ENCODE measurements at regions not wholly inside any gene's neighbourhood (a gene's known extent, or its start where the extent isn't known, plus 50 kb on each side); places are given as distances from the start of the nearest gene placed in this dataset.

GRCh38 chr21:16870103-16870502 is 642.7 kb upstream of the CXADR start:
- DNase-seq, result no peak

- DNase-seq, result no peak
Observed at GRCh38 chr21:16872616-16873015, 640.2 kb upstream of the CXADR start.

GRCh38 chr21:16873176-16873575 is 639.7 kb upstream of the CXADR start:
- DNase-seq, result no peak

GRCh38 chr21:16873596-16873995 is 639.2 kb upstream of the CXADR start:
- DNase-seq, result no peak

GRCh38 chr21:16879479-16879878 is 633.4 kb upstream of the CXADR start:
- DNase-seq, result no peak

- no peak for DNase-seq
Observed at GRCh38 chr21:16891821-16892220, 621.0 kb upstream of the CXADR start.

GRCh38 chr21:16900685-16901084 is 612.2 kb upstream of the CXADR start:
- DNase-seq, result no peak

- no peak for DNase-seq
Observed at GRCh38 chr21:16908077-16908476, 604.8 kb upstream of the CXADR start.

GRCh38 chr21:16910435-16911165 is 602.2 kb upstream of the CXADR start:
- DNase-seq, result no peak

- DNase-seq, result no peak
Observed at GRCh38 chr21:16911166-16911607, 601.7 kb upstream of the CXADR start.

GRCh38 chr21:16912075-16912474 is 600.8 kb upstream of the CXADR start:
- DNase-seq, result no peak

GRCh38 chr21:16913010-16913409 is 599.8 kb upstream of the CXADR start:
- DNase-seq, result no peak

- DNase-seq, result no peak
Observed at GRCh38 chr21:16928439-16928838, 584.4 kb upstream of the CXADR start.

- DNase-seq, result no peak
Observed at GRCh38 chr21:16932314-16932713, 580.5 kb upstream of the CXADR start.

GRCh38 chr21:16942703-16943102 is 570.1 kb upstream of the CXADR start:
- no peak for DNase-seq

GRCh38 chr21:16943231-16943630 is 569.6 kb upstream of the CXADR start:
- DNase-seq, result no peak

- DNase-seq, result no peak
Observed at GRCh38 chr21:16945580-16945979, 567.3 kb upstream of the CXADR start.

- DNase-seq, result no peak
Observed at GRCh38 chr21:16956824-16957223, 556.0 kb upstream of the CXADR start.

- DNase-seq, result no peak
Observed at GRCh38 chr21:16965424-16965823, 547.4 kb upstream of the CXADR start.

- DNase-seq, result no peak
Observed at GRCh38 chr21:16968436-16968835, 544.4 kb upstream of the CXADR start.

GRCh38 chr21:16969636-16970035 is 543.2 kb upstream of the CXADR start:
- no peak for DNase-seq

- no peak for DNase-seq
Observed at GRCh38 chr21:16974060-16974459, 538.8 kb upstream of the CXADR start.

- no peak for DNase-seq
Observed at GRCh38 chr21:16976193-16976592, 536.6 kb upstream of the CXADR start.

- no peak for DNase-seq
Observed at GRCh38 chr21:16978309-16978895, 534.4 kb upstream of the CXADR start.

GRCh38 chr21:16979574-16979973 is 533.3 kb upstream of the CXADR start:
- DNase-seq, result no peak
